Right lobe of liver (tissue), 6 donors: ENCODE measurements at regions not wholly inside any gene's neighbourhood (a gene's known extent, or its start where the extent isn't known, plus 50 kb on each side); places are given as distances from the start of the nearest gene placed in this dataset.
"Not testable (repeated sequence)": the region's sequence is repeated elsewhere in the genome, so short reads cannot be mapped to it uniquely, and the experiment has no call there.

ENCODE experiments used
- ATAC-seq, 4 donors: fragments of 200-7000 bp; cut with Tn5 transposase; one replicate each; pipeline ENCODE4 v1.9.1; 2020; ENCODE audit warnings: mild to moderate bottlenecking in 4 of 4, moderate library complexity in 4 of 4
- DNase-seq, 3 donors: peaks; one replicate each; pipeline ENCODE4 v3.0.0-alpha.2; 2020
- H3K27ac ChIP-seq, 3 donors: fragments of 200-600 bp; one replicate each; pipeline ENCODE4 v1.8.0; 2022
- H3K27me3 ChIP-seq, 2 donors: fragments of 200-600 bp; one replicate each; pipeline ENCODE4 v1.8.0; 2022
- H3K36me3 ChIP-seq, 4 donors: fragments of 200-600 bp; sonication (generic) in 1 of 4; one replicate each; pipeline versions ENCODE4 v1.5.1 to v1.8.0; 2017 to 2022; ENCODE audit warnings: control low read depth in 1 of 4
- H3K4me1 ChIP-seq, 4 donors: fragments of 200-600 bp; sonication (generic) in 1 of 4; one replicate each; pipeline versions ENCODE4 v1.5.1 to v1.8.0; 2017 to 2022; ENCODE audit warnings: control low read depth in 1 of 4
- H3K4me3 ChIP-seq, 3 donors: fragments of 200-600 bp; one replicate each; pipeline ENCODE4 v1.8.0; 2022
- H3K9me3 ChIP-seq, 4 donors: fragments of 200-600 bp; sonication (generic) in 1 of 4; one replicate each; pipeline versions ENCODE4 v1.5.1 to v1.8.0; 2017 to 2022; ENCODE audit warnings: control low read depth in 1 of 4
- CTCF ChIP-seq, 4 donors: fragments of 200-600 bp in 3 of 4; fragments of 450-650 bp in 1 of 4; IDR thresholded peaks; one replicate each; pipeline versions ENCODE4 v1.5.1 to v1.8.0; 2016 to 2022; ENCODE audit warnings: antibody characterized with exemption in 4 of 4, mild to moderate bottlenecking in 2 of 4
- POLR2A ChIP-seq: fragments of 450-650 bp; IDR thresholded peaks from one replicate; pipeline ENCODE4 v1.6.1; 2017; ENCODE audit warnings: antibody characterized with exemption, mild to moderate bottlenecking
- WGBS: methylation state at CpG from one replicate; pipeline ENCODE4 v1.1.6; 2018; ENCODE audit warnings: low coverage, low lambda C conversion rate; ENCODE audit not compliant: insufficient coverage; ENCODE audit errors: missing lambda C conversion rate; 5-methylcytosine and 5-hydroxymethylcytosine counted together
- intact Hi-C, 2 donors: fragments of 100-400 bp; cut with DNase I; formaldehyde crosslinking; loops; one replicate each; pipeline versions ENCODE4 v1.11.2 to v1.14.1; 2022
- donor health status: DM: no; HTN: yes; CAD: no.
- donor health status: DM: no; HTN: no; CAD: no.
- donor health status: DM: no; HTN: no; CAD: no.
- donor health status: DM: no; HTN: yes; CAD: no.
- donor health status: DM: no; HTN: yes; CAD: no.

- WGBS: 73% methylated on average over 8 of the region's 8 CpGs
These were observed 216.7 kb upstream of the ANO5 start for GRCh38 chr11:21976210-21976609.

GRCh38 chr11:21983431-21983830 lies 209.5 kb upstream of the ANO5 start:
- no peaks in the 10 kb centered on the region for H3K9me3 ChIP-seq
- no peak for TF ChIP-seq CTCF (IDR thresholded peaks at IDR 0.05)
- TF ChIP-seq POLR2A: no peak
- DNase-seq (no peak), ATAC-seq (no peak)
- H3K4me1 ChIP-seq: no peaks in the 10 kb centered on the region
- no peak overlapping the region for H3K4me3 ChIP-seq
- no peak overlapping the region for H3K27ac ChIP-seq
- WGBS: 44% methylated on average over 1 of the region's 2 CpGs
- intact Hi-C loops: no loop called here
- H3K36me3 ChIP-seq: no peaks in the 10 kb centered on the region
- no peaks in the 10 kb centered on the region for H3K27me3 ChIP-seq

More at GRCh38 chr11:21976210-21976609, 216.7 kb upstream of the ANO5 start:
- intact Hi-C loops: no loop called here
- DNase-seq (no peak), ATAC-seq (no peak)
- Histone ChIP-seq H3K4me3 (no peak overlapping the region), H3K27ac (no peak overlapping the region), H3K27me3 (no peaks in the 10 kb centered on the region), H3K9me3 (no peaks in the 10 kb centered on the region), H3K36me3 (no peaks in the 10 kb centered on the region), H3K4me1 (no peaks in the 10 kb centered on the region)
- TF ChIP-seq CTCF (IDR thresholded peaks at IDR 0.05): no peak
- TF ChIP-seq POLR2A: no peak

GRCh38 chr11:21986361-21986760 lies 206.5 kb upstream of the ANO5 start:
- TF ChIP-seq POLR2A: no peak
- no peak for TF ChIP-seq CTCF (IDR thresholded peaks at IDR 0.05)
- WGBS: 78% methylated on average over 2 of the region's 2 CpGs

GRCh38 chr11:21987261-21987660 lies 205.6 kb upstream of the ANO5 start:
- Histone ChIP-seq H3K36me3 (no peaks in the 10 kb centered on the region), H3K27ac (no peak overlapping the region), H3K9me3 (no peaks in the 10 kb centered on the region), H3K4me1 (no peaks in the 10 kb centered on the region), H3K27me3 (no peaks in the 10 kb centered on the region), H3K4me3 (no peak overlapping the region)
- no peak for ATAC-seq
- TF ChIP-seq POLR2A: no peak
- TF ChIP-seq CTCF (IDR thresholded peaks at IDR 0.05): no peak
- no peak for DNase-seq
- intact Hi-C loops: no loop called here
- WGBS: 89% methylated on average over 1 of the region's 1 CpG

More at GRCh38 chr11:21986361-21986760, 206.5 kb upstream of the ANO5 start:
- H3K9me3 ChIP-seq: no peaks in the 10 kb centered on the region
- intact Hi-C loops: no loop called here
- no peak overlapping the region for H3K27ac ChIP-seq
- H3K27me3 ChIP-seq: no peaks in the 10 kb centered on the region
- ATAC-seq (no peak), DNase-seq (no peak)
- no peaks in the 10 kb centered on the region for H3K36me3 ChIP-seq
- H3K4me3 ChIP-seq: no peak overlapping the region
- no peaks in the 10 kb centered on the region for H3K4me1 ChIP-seq

- TF ChIP-seq CTCF (IDR thresholded peaks at IDR 0.05) (peak in 3 of 4 donors; percentile 18 to 31 (median 20)), POLR2A (no peak)
- no peaks in the 10 kb centered on the region for H3K36me3 ChIP-seq
- no peaks in the 10 kb centered on the region for H3K27me3 ChIP-seq
- ATAC-seq: peak; percentile 47 to 74 (median 65)
- intact Hi-C loops: no loop called here
- no peaks in the 10 kb centered on the region for H3K4me1 ChIP-seq
- H3K27ac ChIP-seq: no peak overlapping the region
- no peak for DNase-seq
- 33% methylated on average over 1 of the region's 1 CpG for WGBS
- H3K9me3 ChIP-seq: no peaks in the 10 kb centered on the region
- no peak overlapping the region for H3K4me3 ChIP-seq
These were observed 204.4 kb upstream of the ANO5 start for GRCh38 chr11:21988477-21988876.

- WGBS: 39% methylated on average over 5 of the region's 6 CpGs
- intact Hi-C loops, H3K9me3 ChIP-seq, H3K27ac ChIP-seq, H3K36me3 ChIP-seq, H3K4me1 ChIP-seq, DNase-seq, H3K27me3 ChIP-seq, H3K4me3 ChIP-seq: not testable (repeated sequence)
- ATAC-seq: peak in 3 of 4 donors; percentile 54 to 85 (median 58)
These were observed 191.1 kb upstream of the ANO5 start for GRCh38 chr11:22001803-22002202.
